Limb (tissue), 2 donors: ENCODE measurements at regions not wholly inside any gene's neighbourhood (a gene's known extent, or its start where the extent isn't known, plus 50 kb on each side); places are given as distances from the start of the nearest gene placed in this dataset.
"Not testable (repeated sequence)": the region's sequence is repeated elsewhere in the genome, so short reads cannot be mapped to it uniquely, and the experiment has no call there.

Experiments used
- DNase-seq, 2 donors: peaks; one replicate each; pipeline ENCODE4 v3.0.0-alpha.2; 2016; ENCODE audit errors: extremely low spot score in 2 of 2

GRCh38 chr3:20406611-20407011 is 220.6 kb upstream of the SGO1 start:
- DNase-seq = peak in 1 of 2 donors; percentile 33

- DNase-seq = no peak
Measured at GRCh38 chr3:20405744-20406143, 219.7 kb upstream of the SGO1 start.

GRCh38 chr3:20405231-20405630 is 219.2 kb upstream of the SGO1 start:
- DNase-seq = no peak

GRCh38 chr3:20404741-20405100 is 218.7 kb upstream of the SGO1 start:
- no peak for DNase-seq

GRCh38 chr3:20403986-20404740 is 218.2 kb upstream of the SGO1 start:
- no peak for DNase-seq

- DNase-seq = no peak
Measured at GRCh38 chr3:20401253-20401652, 215.2 kb upstream of the SGO1 start.

GRCh38 chr3:20400686-20401085 is 214.7 kb upstream of the SGO1 start:
- DNase-seq = no peak

GRCh38 chr3:20400281-20400680 is 214.3 kb upstream of the SGO1 start:
- no peak for DNase-seq

- no peak for DNase-seq
Measured at GRCh38 chr3:20396335-20396734, 210.3 kb upstream of the SGO1 start.

GRCh38 chr3:20395692-20396091 is 209.7 kb upstream of the SGO1 start:
- no peak for DNase-seq

GRCh38 chr3:20394243-20394642 is 208.2 kb upstream of the SGO1 start:
- DNase-seq = no peak

- DNase-seq = no peak
Measured at GRCh38 chr3:20391644-20392043, 205.6 kb upstream of the SGO1 start.

- no peak for DNase-seq
Measured at GRCh38 chr3:20388971-20389370, 203.0 kb upstream of the SGO1 start.

- DNase-seq = no peak
Measured at GRCh38 chr3:20380295-20380694, 194.3 kb upstream of the SGO1 start.

- DNase-seq = no peak
Measured at GRCh38 chr3:20378315-20378714, 192.3 kb upstream of the SGO1 start.

GRCh38 chr3:20376665-20377217 is 190.7 kb upstream of the SGO1 start:
- no peak for DNase-seq

- DNase-seq = no peak
Measured at GRCh38 chr3:20375302-20375701, 189.3 kb upstream of the SGO1 start.

- DNase-seq = not testable (repeated sequence)
Measured at GRCh38 chr3:20370273-20371063, 184.5 kb upstream of the SGO1 start.

- DNase-seq = no peak
Measured at GRCh38 chr3:20361000-20361399, 175.0 kb upstream of the SGO1 start.

- no peak for DNase-seq
Measured at GRCh38 chr3:20353286-20353685, 167.3 kb upstream of the SGO1 start.

GRCh38 chr3:20352546-20353179 is 166.7 kb upstream of the SGO1 start:
- no peak for DNase-seq

- DNase-seq = no peak
Measured at GRCh38 chr3:20350449-20350848, 164.4 kb upstream of the SGO1 start.
